ENCODE measurements at regions not wholly inside any gene's neighbourhood (a gene's known extent, or its start where the extent isn't known, plus 50 kb on each side); places are given as distances from the start of the nearest gene placed in this dataset.

DNA sequence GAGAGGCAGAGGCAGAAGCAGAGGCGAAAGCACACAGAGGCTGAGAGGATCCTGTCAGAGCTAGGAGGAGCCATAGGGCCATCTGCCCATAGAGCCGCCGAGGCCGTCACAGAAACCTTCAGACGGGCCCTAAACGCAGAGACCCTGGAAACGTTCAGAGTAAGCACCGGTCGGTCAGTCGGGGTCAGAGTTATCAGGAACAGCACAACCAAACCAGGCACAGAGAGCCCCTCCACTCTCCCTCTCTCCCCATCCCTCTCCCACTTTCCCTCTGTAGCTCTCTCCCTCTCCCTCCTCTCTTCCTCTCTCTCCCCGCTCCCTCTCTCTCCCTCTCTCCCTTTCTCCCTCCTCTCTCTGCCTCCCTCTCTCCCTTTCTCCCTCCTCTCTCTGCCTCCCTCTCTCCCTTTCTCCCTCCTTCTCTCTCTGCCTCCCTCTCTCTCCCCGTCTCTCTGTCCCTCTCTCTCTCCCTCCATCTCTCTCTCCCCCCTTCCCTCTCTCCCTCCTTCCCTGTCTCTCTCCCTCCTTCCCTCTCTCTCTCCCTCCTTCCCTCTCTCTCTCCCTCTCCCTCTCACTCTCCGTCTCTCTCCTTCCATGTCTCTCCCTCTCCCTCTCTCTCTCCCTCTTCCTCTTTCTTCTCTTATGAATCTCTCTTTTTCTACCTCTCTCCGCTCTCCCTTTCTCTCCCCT lies 138.9 kb downstream of the C16orf95 start:
- H3K27ac ChIP-seq, result no peak overlapping the region
- 34 to 44% (median 35%) methylated on average over 14 of the region's 14 CpGs for WGBS, 4 donors
- H3K4me1 ChIP-seq, result peaks cover 0 to 15% (median 2%) of the 10 kb centered on the region in 12 donors
- intact Hi-C loops (cut with DNase I), result no loop called here
- H3K9me3 ChIP-seq, result no peaks in the 10 kb centered on the region
- peak overlapping the region in 4 of 12 donors; percentile 3 to 45 (median 20) for H3K4me3 ChIP-seq
- peaks cover 0 to 10% (median 0%) of the 10 kb centered on the region in 9 donors for H3K27me3 ChIP-seq
- H3K36me3 ChIP-seq, result no peaks in the 10 kb centered on the region
- TF ChIP-seq, protein P1, sequence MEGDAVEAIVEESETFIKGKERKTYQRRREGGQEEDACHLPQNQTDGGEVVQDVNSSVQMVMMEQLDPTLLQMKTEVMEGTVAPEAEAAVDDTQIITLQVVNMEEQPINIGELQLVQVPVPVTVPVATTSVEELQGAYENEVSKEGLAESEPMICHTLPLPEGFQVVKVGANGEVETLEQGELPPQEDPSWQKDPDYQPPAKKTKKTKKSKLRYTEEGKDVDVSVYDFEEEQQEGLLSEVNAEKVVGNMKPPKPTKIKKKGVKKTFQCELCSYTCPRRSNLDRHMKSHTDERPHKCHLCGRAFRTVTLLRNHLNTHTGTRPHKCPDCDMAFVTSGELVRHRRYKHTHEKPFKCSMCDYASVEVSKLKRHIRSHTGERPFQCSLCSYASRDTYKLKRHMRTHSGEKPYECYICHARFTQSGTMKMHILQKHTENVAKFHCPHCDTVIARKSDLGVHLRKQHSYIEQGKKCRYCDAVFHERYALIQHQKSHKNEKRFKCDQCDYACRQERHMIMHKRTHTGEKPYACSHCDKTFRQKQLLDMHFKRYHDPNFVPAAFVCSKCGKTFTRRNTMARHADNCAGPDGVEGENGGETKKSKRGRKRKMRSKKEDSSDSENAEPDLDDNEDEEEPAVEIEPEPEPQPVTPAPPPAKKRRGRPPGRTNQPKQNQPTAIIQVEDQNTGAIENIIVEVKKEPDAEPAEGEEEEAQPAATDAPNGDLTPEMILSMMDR (IDR thresholded peaks at IDR 0.05), result peak in 1 of 12 donors; percentile 11
- no peak for TF ChIP-seq POLR2A (IDR thresholded peaks at IDR 0.05)
- DNase-seq (no peak), ATAC-seq (peak in 3 of 4 donors; percentile 25 to 54 (median 54))

DNA sequence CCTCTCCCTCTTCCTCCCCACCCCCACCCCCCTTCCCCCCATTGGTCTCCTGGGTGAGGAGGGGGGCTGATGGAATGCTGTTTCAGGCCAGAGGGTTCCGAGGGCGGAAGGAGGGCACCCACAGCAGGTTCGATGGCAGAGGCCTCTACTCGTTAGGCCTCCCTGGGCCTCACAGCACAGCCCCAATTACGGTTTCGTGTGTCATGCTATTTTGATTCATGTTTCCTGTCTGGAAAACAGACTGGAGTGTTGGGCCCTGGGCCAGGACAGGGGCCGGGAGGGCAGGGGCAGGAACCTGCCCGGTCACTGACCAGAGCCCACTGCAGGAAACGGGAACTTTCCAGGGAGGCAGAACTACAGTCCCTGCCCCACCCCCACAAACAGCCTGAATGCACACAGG lies 138.2 kb downstream of the C16orf95 start:
- no peaks in the 10 kb centered on the region for H3K9me3 ChIP-seq
- peaks cover 0 to 10% (median 0%) of the 10 kb centered on the region in 9 donors for H3K27me3 ChIP-seq
- ATAC-seq (peak in 3 of 4 donors; percentile 63 to 79 (median 63)), DNase-seq (peak; percentile 33 to 79 (median 60))
- WGBS, 4 donors, result 21 to 26% (median 22%) methylated on average over 8 to 9 of the region's 9 CpGs
- H3K4me3 ChIP-seq, result no peak overlapping the region
- no peak overlapping the region for H3K27ac ChIP-seq
- H3K36me3 ChIP-seq, result no peaks in the 10 kb centered on the region
- intact Hi-C loops (cut with DNase I), result no loop called here
- TF ChIP-seq POLR2A (IDR thresholded peaks at IDR 0.05), result no peak
- TF ChIP-seq, protein P1 (IDR thresholded peaks at IDR 0.05), result no peak
- peaks cover 0 to 15% (median 2%) of the 10 kb centered on the region in 12 donors for H3K4me1 ChIP-seq

DNA sequence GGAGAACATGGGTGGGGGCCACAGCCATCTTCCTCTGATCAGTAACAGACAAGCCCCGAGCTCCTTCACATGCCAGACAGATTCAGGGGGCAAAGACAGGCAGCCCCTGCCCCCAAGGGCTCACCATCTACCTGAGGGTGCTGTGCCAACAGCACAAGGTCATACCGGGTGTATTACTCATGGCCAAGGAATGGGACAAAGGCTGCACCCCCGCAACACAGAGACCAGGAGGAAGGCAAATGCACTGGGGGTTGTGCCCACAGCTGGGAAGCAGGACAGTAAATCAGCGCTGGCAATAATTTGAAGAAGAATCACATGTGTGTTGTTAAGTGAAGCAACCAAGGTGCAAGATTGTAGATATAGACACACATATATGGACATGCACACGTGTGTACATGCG lies 137.1 kb downstream of the C16orf95 start:
- Histone ChIP-seq H3K27ac (no peak overlapping the region), H3K36me3 (no peaks in the 10 kb centered on the region), H3K4me1 (peaks cover 0 to 15% (median 2%) of the 10 kb centered on the region in 12 donors), H3K27me3 (peaks cover 0 to 10% (median 0%) of the 10 kb centered on the region in 9 donors), H3K4me3 (no peak overlapping the region), H3K9me3 (no peaks in the 10 kb centered on the region)
- DNase-seq (no peak), ATAC-seq (no peak)
- TF ChIP-seq, protein P1 (IDR thresholded peaks at IDR 0.05), result no peak
- no peak for TF ChIP-seq POLR2A (IDR thresholded peaks at IDR 0.05)
- WGBS, 4 donors, result 86 to 94% (median 90%) methylated on average over 6 of the region's 6 CpGs
- intact Hi-C loops (cut with DNase I), result loop anchor here in 1 of 10 donors (10.0 kb wide), 1 partner anchor 615 kb away; the partner anchor contains the start of gene FOXC2

DNA sequence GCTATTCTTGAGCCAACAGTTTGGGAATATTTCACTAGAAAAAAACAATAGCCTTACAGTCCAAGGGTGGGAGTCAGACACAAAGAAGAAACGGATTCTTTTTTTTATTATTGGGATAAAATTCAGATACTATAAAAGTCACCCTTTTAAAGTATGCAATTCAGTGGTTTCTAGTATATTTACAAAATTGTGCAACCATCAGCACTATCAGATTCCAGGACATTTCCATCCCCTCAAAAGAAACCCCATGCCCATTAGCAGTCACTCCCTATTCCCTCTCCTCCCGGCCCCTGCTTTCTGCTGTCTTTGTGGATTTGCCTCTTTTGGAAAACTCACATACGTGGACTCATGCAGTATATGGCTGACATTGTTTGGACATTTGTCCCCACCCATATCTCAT lies 134.4 kb downstream of the C16orf95 start:
- no peak for DNase-seq
- 70 to 84% (median 80%) methylated on average over 3 of the region's 3 CpGs for WGBS, 4 donors
- no peaks in the 10 kb centered on the region for H3K9me3 ChIP-seq
- H3K27ac ChIP-seq, result no peak overlapping the region
- no peak for ATAC-seq
- H3K27me3 ChIP-seq, result peaks cover 0 to 7% (median 0%) of the 10 kb centered on the region in 9 donors
- H3K4me3 ChIP-seq, result no peak overlapping the region
- intact Hi-C loops (cut with DNase I), result loop anchor here in 1 of 10 donors (10.0 kb wide), 1 partner anchor 618 kb away; the partner anchor contains the start of gene FOXC2
- TF ChIP-seq POLR2A (IDR thresholded peaks at IDR 0.05), result no peak
- TF ChIP-seq, protein P1 (IDR thresholded peaks at IDR 0.05), result no peak
- peaks cover 0 to 15% (median 2%) of the 10 kb centered on the region in 12 donors for H3K4me1 ChIP-seq
- H3K36me3 ChIP-seq, result no peaks in the 10 kb centered on the region

Measured in heart left ventricle (tissue), 16 donors.